Cardiac fibroblast (primary cell): ENCODE measurements at regions not wholly inside any gene's neighbourhood (a gene's known extent, or its start where the extent isn't known, plus 50 kb on each side); places are given as distances from the start of the nearest gene placed in this dataset.

Experiments
- DNase-seq, 2 donors: peaks; one replicate each; pipeline versions ENCODE4 v3.0.0 to v3.0.0-alpha.2; 2010; ENCODE audit warnings: low read depth in 2 of 2
- H3K4me3 ChIP-seq, 2 donors: replicated peaks in 1 of 2; 1 replicate in 1 of 2; 2 replicates in 1 of 2; pipeline ENCODE4 v1.5.1; 2011; ENCODE audit warnings: low read depth in 2 of 2, low read length in 2 of 2, mild to moderate bottlenecking in 2 of 2, moderate library complexity in 1 of 2
- CTCF ChIP-seq: IDR thresholded peaks from one replicate; pipeline ENCODE4 v1.5.1; 2011; ENCODE audit warnings: low read depth, mild to moderate bottlenecking, low read length, inconsistent platforms

GRCh38 chr6:109235481-109236038, 140.3 kb downstream of the CEP57L1 start:
- no peak overlapping the region for H3K4me3 ChIP-seq
- DNase-seq, result no peak
- TF ChIP-seq CTCF, result no peak

GRCh38 chr6:109230453-109230852, 135.1 kb downstream of the CEP57L1 start:
- TF ChIP-seq CTCF, result no peak
- no peak overlapping the region for H3K4me3 ChIP-seq
- no peak for DNase-seq

GRCh38 chr6:109229536-109229935, 134.2 kb downstream of the CEP57L1 start:
- peak in 1 of 2 donors; percentile 41 for DNase-seq
- no peak overlapping the region for H3K4me3 ChIP-seq
- no peak for TF ChIP-seq CTCF

GRCh38 chr6:109227646-109228045, 132.3 kb downstream of the CEP57L1 start:
- no peak overlapping the region for H3K4me3 ChIP-seq
- DNase-seq, result no peak
- TF ChIP-seq CTCF, result no peak

GRCh38 chr6:109226353-109226752, 131.0 kb downstream of the CEP57L1 start:
- DNase-seq, result no peak
- no peak for TF ChIP-seq CTCF
- H3K4me3 ChIP-seq, result no peak overlapping the region

- H3K4me3 ChIP-seq, result no peak overlapping the region
- DNase-seq, result no peak
- TF ChIP-seq CTCF, result no peak
Observed at GRCh38 chr6:109225946-109226345, 130.6 kb downstream of the CEP57L1 start.

GRCh38 chr6:109224994-109225393, 129.7 kb downstream of the CEP57L1 start:
- TF ChIP-seq CTCF, result no peak
- no peak for DNase-seq

More at GRCh38 chr6:109224994-109225393, 129.7 kb downstream of the CEP57L1 start:
- no peak overlapping the region for H3K4me3 ChIP-seq
